ENCODE measurements at regions not wholly inside any gene's neighbourhood (a gene's known extent, or its start where the extent isn't known, plus 50 kb on each side); places are given as distances from the start of the nearest gene placed in this dataset.
A peak's percentile ranks its signal among the peaks of the same experiment; 100 is the strongest.

GRCh38 chr4:38609614-38610013 lies 54.4 kb upstream of the KLF3 start:
- no peak for DNase-seq

- DNase-seq: no peak
Measured at GRCh38 chr4:38610521-38610920, 53.5 kb upstream of the KLF3 start.

- DNase-seq: no peak
Measured at GRCh38 chr4:38610966-38611431, 53.0 kb upstream of the KLF3 start.

- peak; percentile 34 for DNase-seq
Measured at GRCh38 chr4:38611676-38612075, 52.3 kb upstream of the KLF3 start.

GRCh38 chr4:38612646-38613414 lies 51.2 kb upstream of the KLF3 start:
- DNase-seq: no peak

All from OCI-M1 (cell line).